ENCODE measurements at regions not wholly inside any gene's neighbourhood (a gene's known extent, or its start where the extent isn't known, plus 50 kb on each side); places are given as distances from the start of the nearest gene placed in this dataset.

DNA sequence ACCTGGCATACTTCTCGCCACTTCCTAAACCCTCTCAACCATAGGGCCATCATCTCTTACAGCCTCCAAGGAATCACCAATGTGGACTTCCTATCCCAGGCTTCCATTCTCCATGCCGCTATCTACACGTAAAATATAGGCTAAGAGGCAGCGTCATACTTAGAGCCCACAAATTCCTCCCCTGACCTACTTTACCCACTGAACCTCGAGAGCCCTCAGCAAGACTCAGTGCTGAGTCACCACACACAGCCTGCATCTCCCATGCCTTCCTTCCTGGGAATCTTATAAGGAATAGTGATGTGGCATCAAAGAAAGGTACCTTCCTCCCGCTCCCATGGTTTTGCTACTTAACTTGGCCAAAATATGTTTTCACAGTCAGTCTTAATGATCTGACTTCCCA, 435.6 kb upstream of the NFE2L3 start:
- Histone ChIP-seq H3K9me3 (ENCODE audit: insufficient read depth, low read depth) (no peaks in the 10 kb centered on the region), H3K79me2 (ENCODE audit: low read depth) (no peaks in the 10 kb centered on the region), H3K27me3 (ENCODE audit: insufficient read depth, low read depth) (peaks cover 58% of the 10 kb centered on the region), H4K20me1 (ENCODE audit: insufficient read depth) (0 out of 2 replicates have a peak, but pooled peaks cover 5% of the 10 kb centered on the region), H3K9me2 (ENCODE audit: insufficient read depth) (0 out of 2 replicates have a peak, but pooled peaks cover 5% of the 10 kb centered on the region), H3K4me1 (replicated peaks; ENCODE audit: insufficient read depth) (no peaks in the 10 kb centered on the region), H3K36me3 (ENCODE audit: low read depth) (no peaks in the 10 kb centered on the region), H3K4me3 (no peak overlapping the region), H2AFZ (no peak overlapping the region), H3K27ac (no peak overlapping the region), H3K4me2 (no peak overlapping the region), H3F3A (ENCODE audit: insufficient read depth, low read depth) (no peaks in the 10 kb centered on the region)
- ChIA-PET POLR2A (ENCODE audit: unreplicated experiment) (no interaction called here), CTCF (no interaction called here)
- TF ChIP-seq EZH2 (IDR thresholded peaks at IDR 0.05; ENCODE audit: low read depth) (no peak), CTCF (conservative IDR thresholded peaks at IDR 0.05) (no peak)
- intact Hi-C loops (cut with micrococcal nuclease; ENCODE audit: unreplicated experiment), result no loop called here
- no peak for DNase-seq
- BruUV-seq (replicated peaks), result no TSS peak

DNA sequence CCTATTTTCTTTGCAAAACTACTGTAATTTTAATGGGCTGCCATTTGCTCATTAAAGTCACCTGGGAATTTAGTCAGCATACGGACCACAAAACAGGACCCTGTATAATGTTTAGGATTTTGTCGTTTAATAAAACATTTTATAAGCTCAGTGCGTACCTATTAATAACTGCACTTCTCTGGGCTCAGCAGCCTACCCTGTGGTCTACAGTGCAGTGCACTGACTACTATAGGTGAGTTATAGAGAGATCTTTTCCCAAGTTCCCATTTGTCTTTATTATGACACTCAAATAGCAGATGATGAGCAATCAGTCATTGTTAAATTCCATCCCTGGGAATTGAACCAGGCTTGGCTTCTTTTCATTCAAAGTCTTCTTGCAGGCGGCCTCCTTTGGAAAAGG, 433.4 kb upstream of the NFE2L3 start:
- H3K27ac ChIP-seq, result no peak overlapping the region
- BruUV-seq (replicated peaks), result no TSS peak
- ChIA-PET POLR2A (ENCODE audit: unreplicated experiment) (no interaction called here), CTCF (no interaction called here)
- no peaks in the 10 kb centered on the region for H3K4me1 ChIP-seq (replicated peaks; ENCODE audit: insufficient read depth)
- peaks cover 77% of the 10 kb centered on the region for H3K27me3 ChIP-seq (ENCODE audit: insufficient read depth, low read depth)
- H3K9me2 ChIP-seq (ENCODE audit: insufficient read depth), result 0 out of 2 replicates have a peak, but pooled peaks cover 5% of the 10 kb centered on the region
- intact Hi-C loops (cut with micrococcal nuclease; ENCODE audit: unreplicated experiment), result no loop called here
- no peaks in the 10 kb centered on the region for H3K36me3 ChIP-seq (ENCODE audit: low read depth)
- peaks cover 6% of the 10 kb centered on the region; the same call in 1 of the 2 replicates for H4K20me1 ChIP-seq (ENCODE audit: insufficient read depth)
- H3F3A ChIP-seq (ENCODE audit: insufficient read depth, low read depth), result no peaks in the 10 kb centered on the region
- no peaks in the 10 kb centered on the region for H3K9me3 ChIP-seq (ENCODE audit: insufficient read depth, low read depth)
- H3K4me2 ChIP-seq, result no peak overlapping the region
- TF ChIP-seq CTCF (conservative IDR thresholded peaks at IDR 0.05) (no peak), EZH2 (IDR thresholded peaks at IDR 0.05; ENCODE audit: low read depth) (no peak)
- H3K4me3 ChIP-seq, result no peak overlapping the region
- no peak for DNase-seq
- H2AFZ ChIP-seq, result no peak overlapping the region
- no peaks in the 10 kb centered on the region for H3K79me2 ChIP-seq (ENCODE audit: low read depth)

- H3K79me2 ChIP-seq (ENCODE audit: low read depth), result no peaks in the 10 kb centered on the region
- DNase-seq, result no peak
- H3K9me2 ChIP-seq (ENCODE audit: insufficient read depth), result 0 out of 2 replicates have a peak, but pooled peaks cover 4% of the 10 kb centered on the region
- H3K27me3 ChIP-seq (ENCODE audit: insufficient read depth, low read depth), result peaks cover 77% of the 10 kb centered on the region
- H3K27ac ChIP-seq, result no peak overlapping the region
- ChIA-PET CTCF (no interaction called here), POLR2A (ENCODE audit: unreplicated experiment) (no interaction called here)
- intact Hi-C loops (cut with micrococcal nuclease; ENCODE audit: unreplicated experiment), result no loop called here
- no peaks in the 10 kb centered on the region for H3F3A ChIP-seq (ENCODE audit: insufficient read depth, low read depth)
- TF ChIP-seq CTCF (conservative IDR thresholded peaks at IDR 0.05) (no peak), EZH2 (IDR thresholded peaks at IDR 0.05; ENCODE audit: low read depth) (no peak)
- no peak overlapping the region for H2AFZ ChIP-seq
- H3K4me2 ChIP-seq, result no peak overlapping the region
- BruUV-seq (replicated peaks), result no TSS peak
- peaks cover 4% of the 10 kb centered on the region; the same call in 1 of the 2 replicates for H4K20me1 ChIP-seq (ENCODE audit: insufficient read depth)
- H3K4me1 ChIP-seq (replicated peaks; ENCODE audit: insufficient read depth), result no peaks in the 10 kb centered on the region
- no peak overlapping the region for H3K4me3 ChIP-seq
- no peaks in the 10 kb centered on the region for H3K9me3 ChIP-seq (ENCODE audit: insufficient read depth, low read depth)
- no peaks in the 10 kb centered on the region for H3K36me3 ChIP-seq (ENCODE audit: low read depth)
These were observed 432.7 kb upstream of the NFE2L3 start for GRCh38 chr7:25719190-25719896.
